Natural killer cell (primary cell): ENCODE measurements at regions not wholly inside any gene's neighbourhood (a gene's known extent, or its start where the extent isn't known, plus 50 kb on each side); places are given as distances from the start of the nearest gene placed in this dataset.

ENCODE experiments used
- ATAC-seq, 3 donors: fragments of 150-1000 bp in 2 of 3; fragments of 200-7000 bp in 1 of 3; cut with Tn5 transposase; 1 replicate in 1 of 3; 2 replicates in 2 of 3; pipeline ENCODE4 v1.10.0; 2021; ENCODE audit warnings: mild to moderate bottlenecking in 2 of 3, moderate library complexity in 2 of 3
- DNase-seq, 2 donors: peaks; one replicate each; pipeline versions ENCODE4 v3.0.0 to v3.0.0-alpha.2; 2013 to 2021; ENCODE audit warnings: mixed read lengths in 1 of 2
- H3K27ac ChIP-seq: one replicate; pipeline ENCODE4 v1.5.1; 2013; ENCODE audit warnings: mild to moderate bottlenecking, low read length
- H3K27me3 ChIP-seq: one replicate; pipeline ENCODE4 v1.6.1; 2013; ENCODE audit warnings: low read length; ENCODE audit not compliant: control insufficient read depth, insufficient read depth
- H3K36me3 ChIP-seq: one replicate; pipeline ENCODE4 v1.6.1; 2013; ENCODE audit warnings: low read length; ENCODE audit not compliant: control insufficient read depth, insufficient read depth
- H3K4me1 ChIP-seq: one replicate; pipeline ENCODE4 v1.6.1; 2013; ENCODE audit warnings: low read length; ENCODE audit not compliant: control insufficient read depth, insufficient read depth
- H3K4me3 ChIP-seq: one replicate; pipeline ENCODE4 v1.5.1; 2013; ENCODE audit warnings: low read length
- H3K9me3 ChIP-seq: one replicate; pipeline ENCODE4 v1.6.1; 2013; ENCODE audit warnings: low read length; ENCODE audit not compliant: control insufficient read depth, insufficient read depth
- H3K27ac Mint-ChIP-seq, 2 donors: one replicate each; pipeline ENCODE4 v1.8.0; 2022; ENCODE audit warnings: mild to moderate bottlenecking in 2 of 2, mixed read lengths in 2 of 2, moderate library complexity in 1 of 2
- H3K27me3 Mint-ChIP-seq, 2 donors: one replicate each; pipeline ENCODE4 v1.8.0; 2022; ENCODE audit warnings: low read depth in 2 of 2, mixed read lengths in 2 of 2
- H3K36me3 Mint-ChIP-seq: one replicate; pipeline ENCODE4 v1.8.0; 2022; ENCODE audit warnings: mixed read lengths
- H3K4me1 Mint-ChIP-seq, 2 donors: one replicate each; pipeline ENCODE4 v1.8.0; 2022; ENCODE audit warnings: mixed read lengths in 2 of 2
- H3K4me3 Mint-ChIP-seq: one replicate; pipeline ENCODE4 v1.8.0; 2022; ENCODE audit warnings: mild to moderate bottlenecking, moderate library complexity, mixed read lengths
- H3K9me3 Mint-ChIP-seq, 2 donors: one replicate each; pipeline ENCODE4 v1.8.0; 2022; ENCODE audit warnings: mixed read lengths in 2 of 2
- CTCF ChIP-seq: fragments of 200-600 bp; IDR thresholded peaks from one replicate; pipeline ENCODE4 v1.8.0; 2022; ENCODE audit warnings: antibody characterized with exemption
- WGBS: methylation state at CpG from one replicate; pipeline ENCODE4 v1.1.7; 2013; ENCODE audit warnings: missing lambda C conversion rate; ENCODE audit not compliant: insufficient coverage; 5-methylcytosine and 5-hydroxymethylcytosine counted together
- intact Hi-C: fragments of 100-400 bp; cut with micrococcal nuclease; formaldehyde crosslinking; loops from one replicate; pipeline ENCODE4 v1.14.2; 2022

- Histone ChIP-seq H3K27me3 (no peaks in the 10 kb centered on the region), H3K27ac (no peak overlapping the region), H3K36me3 (no peaks in the 10 kb centered on the region), H3K4me3 (no peak overlapping the region), H3K4me1 (no peaks in the 10 kb centered on the region), H3K9me3 (no peaks in the 10 kb centered on the region)
- intact Hi-C loops = no loop called here
- 83% methylated on average over 5 of the region's 5 CpGs for WGBS
- DNase-seq = no peak
- no peak for ATAC-seq
- no peak for TF ChIP-seq CTCF
- Mint-ChIP-seq H3K9me3 (no peaks in the 10 kb centered on the region), H3K27ac (no peak overlapping the region), H3K36me3 (no peaks in the 10 kb centered on the region), H3K4me3 (no peak overlapping the region), H3K27me3 (no peaks in the 10 kb centered on the region), H3K4me1 (no peaks in the 10 kb centered on the region)
Observed at GRCh38 chr4:41432881-41433280, 105.1 kb upstream of the LIMCH1 start.

GRCh38 chr4:41433361-41433760, 104.6 kb upstream of the LIMCH1 start:
- no peak overlapping the region for H3K27ac ChIP-seq
- ATAC-seq = no peak
- H3K4me1 Mint-ChIP-seq = no peaks in the 10 kb centered on the region
- no peak for TF ChIP-seq CTCF
- no peaks in the 10 kb centered on the region for H3K9me3 Mint-ChIP-seq
- WGBS = 67% methylated on average over 3 of the region's 3 CpGs
- no peak overlapping the region for H3K4me3 Mint-ChIP-seq
- H3K9me3 ChIP-seq = no peaks in the 10 kb centered on the region
- H3K27ac Mint-ChIP-seq = no peak overlapping the region
- no peaks in the 10 kb centered on the region for H3K36me3 ChIP-seq
- no peak overlapping the region for H3K4me3 ChIP-seq
- H3K27me3 Mint-ChIP-seq = no peaks in the 10 kb centered on the region
- intact Hi-C loops = no loop called here
- DNase-seq = no peak
- H3K36me3 Mint-ChIP-seq = no peaks in the 10 kb centered on the region
- H3K4me1 ChIP-seq = no peaks in the 10 kb centered on the region
- no peaks in the 10 kb centered on the region for H3K27me3 ChIP-seq

- no peak for TF ChIP-seq CTCF
- H3K9me3 Mint-ChIP-seq = no peaks in the 10 kb centered on the region
- intact Hi-C loops = no loop called here
- no peak overlapping the region for H3K4me3 Mint-ChIP-seq
- Histone ChIP-seq H3K9me3 (no peaks in the 10 kb centered on the region), H3K4me1 (no peaks in the 10 kb centered on the region), H3K27me3 (no peaks in the 10 kb centered on the region), H3K4me3 (no peak overlapping the region), H3K27ac (no peak overlapping the region), H3K36me3 (no peaks in the 10 kb centered on the region)
- no peak for DNase-seq
- no peak overlapping the region for H3K27ac Mint-ChIP-seq
- no CpG with 5 or more reads among the region's 1 CpG for WGBS
- H3K4me1 Mint-ChIP-seq = no peaks in the 10 kb centered on the region
- H3K36me3 Mint-ChIP-seq = no peaks in the 10 kb centered on the region
- no peaks in the 10 kb centered on the region for H3K27me3 Mint-ChIP-seq
- ATAC-seq = no peak
Observed at GRCh38 chr4:41435510-41435909, 102.4 kb upstream of the LIMCH1 start.

- WGBS = 92% methylated on average over 4 of the region's 4 CpGs
- Histone ChIP-seq H3K4me3 (no peak overlapping the region), H3K27ac (no peak overlapping the region), H3K36me3 (no peaks in the 10 kb centered on the region), H3K9me3 (no peaks in the 10 kb centered on the region), H3K4me1 (no peaks in the 10 kb centered on the region), H3K27me3 (no peaks in the 10 kb centered on the region)
- intact Hi-C loops = no loop called here
- DNase-seq (no peak), ATAC-seq (no peak)
- no peak for TF ChIP-seq CTCF
- no peak overlapping the region for H3K4me3 Mint-ChIP-seq
- no peaks in the 10 kb centered on the region for H3K36me3 Mint-ChIP-seq
- H3K4me1 Mint-ChIP-seq = no peaks in the 10 kb centered on the region
- no peak overlapping the region for H3K27ac Mint-ChIP-seq
- H3K27me3 Mint-ChIP-seq = no peaks in the 10 kb centered on the region
- H3K9me3 Mint-ChIP-seq = no peaks in the 10 kb centered on the region
Observed at GRCh38 chr4:41436419-41436818, 101.5 kb upstream of the LIMCH1 start.
